ENCODE measurements at regions not wholly inside any gene's neighbourhood (a gene's known extent, or its start where the extent isn't known, plus 50 kb on each side); places are given as distances from the start of the nearest gene placed in this dataset.
A peak's percentile ranks its signal among the peaks of the same experiment; 100 is the strongest.

DNA sequence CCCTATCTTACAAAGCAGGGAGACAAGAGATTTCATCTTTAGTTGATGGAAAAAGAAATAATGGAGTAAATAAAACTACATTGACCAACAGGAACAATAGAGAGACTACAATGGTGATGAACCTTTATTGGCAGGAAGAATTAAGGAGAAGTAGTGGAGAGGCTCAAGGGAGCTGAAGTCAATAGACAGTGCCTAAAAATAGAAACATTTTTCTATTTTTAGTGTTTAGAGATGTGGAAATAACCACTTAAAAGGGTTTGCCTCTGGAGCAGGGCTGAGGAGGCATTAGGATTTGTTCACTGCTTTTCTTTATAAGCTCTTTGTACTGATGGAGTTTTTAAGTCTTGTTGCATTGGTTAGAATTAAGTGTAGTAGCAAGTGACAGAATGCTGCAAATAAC, 98.4 kb upstream of the ERCC6L2 start:
- H3K4me3 ChIP-seq, result no peak overlapping the region
- intact Hi-C loops (cut with DNase I; ENCODE audit: low total_unique reads), result no loop called here
- H3K36me3 ChIP-seq, result no peaks in the 10 kb centered on the region
- DNase-seq (no peak), ATAC-seq (no peak)
- no peaks in the 10 kb centered on the region for H3K9me3 ChIP-seq
- peaks cover 0 to 3% of the 10 kb centered on the region in 2 donors for H3K4me1 ChIP-seq
- H3K27me3 ChIP-seq, result no peaks in the 10 kb centered on the region
- in situ Hi-C loops (cut with MboI; ENCODE audit: low sequenced_read_pairs in 4 of 4), result no loop called here
- no peak overlapping the region for H3K27ac ChIP-seq
- TF ChIP-seq POLR2A (IDR thresholded peaks at IDR 0.05), result no peak
- TF ChIP-seq, protein P1, sequence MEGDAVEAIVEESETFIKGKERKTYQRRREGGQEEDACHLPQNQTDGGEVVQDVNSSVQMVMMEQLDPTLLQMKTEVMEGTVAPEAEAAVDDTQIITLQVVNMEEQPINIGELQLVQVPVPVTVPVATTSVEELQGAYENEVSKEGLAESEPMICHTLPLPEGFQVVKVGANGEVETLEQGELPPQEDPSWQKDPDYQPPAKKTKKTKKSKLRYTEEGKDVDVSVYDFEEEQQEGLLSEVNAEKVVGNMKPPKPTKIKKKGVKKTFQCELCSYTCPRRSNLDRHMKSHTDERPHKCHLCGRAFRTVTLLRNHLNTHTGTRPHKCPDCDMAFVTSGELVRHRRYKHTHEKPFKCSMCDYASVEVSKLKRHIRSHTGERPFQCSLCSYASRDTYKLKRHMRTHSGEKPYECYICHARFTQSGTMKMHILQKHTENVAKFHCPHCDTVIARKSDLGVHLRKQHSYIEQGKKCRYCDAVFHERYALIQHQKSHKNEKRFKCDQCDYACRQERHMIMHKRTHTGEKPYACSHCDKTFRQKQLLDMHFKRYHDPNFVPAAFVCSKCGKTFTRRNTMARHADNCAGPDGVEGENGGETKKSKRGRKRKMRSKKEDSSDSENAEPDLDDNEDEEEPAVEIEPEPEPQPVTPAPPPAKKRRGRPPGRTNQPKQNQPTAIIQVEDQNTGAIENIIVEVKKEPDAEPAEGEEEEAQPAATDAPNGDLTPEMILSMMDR (IDR thresholded peaks at IDR 0.05 in 4 of 5, conservative IDR thresholded peaks at IDR 0.05 in 1 of 5), result no peak

DNA sequence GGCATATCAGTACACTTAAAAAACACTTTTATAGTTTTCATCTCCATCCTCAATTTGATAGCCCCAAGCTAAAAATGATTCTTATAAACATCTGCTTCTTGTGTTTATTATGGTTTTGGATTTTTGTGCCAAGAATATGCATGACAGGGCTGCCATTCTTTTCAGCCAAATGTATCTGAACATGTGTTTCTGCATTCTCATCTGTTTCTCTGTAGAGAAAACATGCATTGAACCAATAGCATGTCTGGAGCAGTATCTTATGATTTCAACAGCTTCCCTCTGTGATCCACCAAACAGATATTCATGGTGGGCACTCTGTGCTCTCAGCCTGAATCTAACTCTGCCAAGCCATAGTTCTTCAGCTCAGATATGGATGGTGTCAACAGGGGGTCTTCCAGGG, 99.3 kb upstream of the ERCC6L2 start:
- DNase-seq (no peak), ATAC-seq (no peak)
- Histone ChIP-seq H3K27ac (no peak overlapping the region), H3K27me3 (peaks cover 0 to 5% (median 3%) of the 10 kb centered on the region in 3 donors), H3K4me1 (peaks cover 6 to 8% of the 10 kb centered on the region in 2 donors), H3K9me3 (no peaks in the 10 kb centered on the region), H3K4me3 (no peak overlapping the region), H3K36me3 (no peaks in the 10 kb centered on the region)
- TF ChIP-seq POLR2A (IDR thresholded peaks at IDR 0.05), result no peak
- TF ChIP-seq, protein P1 (IDR thresholded peaks at IDR 0.05 in 4 of 5, conservative IDR thresholded peaks at IDR 0.05 in 1 of 5), result no peak
- in situ Hi-C loops (cut with MboI; ENCODE audit: low sequenced_read_pairs in 4 of 4) (no loop called here), intact Hi-C loops (cut with DNase I; ENCODE audit: low total_unique reads) (no loop called here)

DNA sequence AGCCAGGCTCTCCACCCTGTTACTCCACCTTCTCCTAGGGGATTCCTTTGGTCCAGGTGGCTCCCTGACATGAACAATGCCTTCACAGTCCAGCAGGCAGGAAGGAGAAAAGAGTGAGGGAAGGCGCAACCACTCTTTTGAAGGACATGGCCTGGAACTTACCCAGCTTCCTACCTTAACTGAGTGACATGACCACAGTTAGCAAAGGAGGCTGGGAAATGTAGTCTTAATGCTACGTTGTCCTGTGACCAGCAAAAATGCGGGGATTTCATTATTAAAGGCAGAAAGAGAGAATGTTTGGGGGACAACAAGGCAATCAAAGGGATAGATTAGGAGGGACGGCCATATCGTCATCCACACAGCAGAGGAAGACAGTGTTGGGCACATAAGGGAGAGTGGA, 100.3 kb upstream of the ERCC6L2 start:
- no peaks in the 10 kb centered on the region for H3K36me3 ChIP-seq
- no peak overlapping the region for H3K27ac ChIP-seq
- DNase-seq, result no peak
- in situ Hi-C loops (cut with MboI; ENCODE audit: low sequenced_read_pairs in 4 of 4) (no loop called here), intact Hi-C loops (cut with DNase I; ENCODE audit: low total_unique reads) (no loop called here)
- no peaks in the 10 kb centered on the region for H3K9me3 ChIP-seq
- H3K27me3 ChIP-seq, result peaks cover 0 to 11% (median 5%) of the 10 kb centered on the region in 3 donors
- TF ChIP-seq, protein P1 (IDR thresholded peaks at IDR 0.05 in 4 of 5, conservative IDR thresholded peaks at IDR 0.05 in 1 of 5), result no peak
- no peak for TF ChIP-seq POLR2A (IDR thresholded peaks at IDR 0.05)
- no peak overlapping the region for H3K4me3 ChIP-seq
- ATAC-seq, result no peak
- peaks cover 6 to 9% of the 10 kb centered on the region in 2 donors for H3K4me1 ChIP-seq

DNA sequence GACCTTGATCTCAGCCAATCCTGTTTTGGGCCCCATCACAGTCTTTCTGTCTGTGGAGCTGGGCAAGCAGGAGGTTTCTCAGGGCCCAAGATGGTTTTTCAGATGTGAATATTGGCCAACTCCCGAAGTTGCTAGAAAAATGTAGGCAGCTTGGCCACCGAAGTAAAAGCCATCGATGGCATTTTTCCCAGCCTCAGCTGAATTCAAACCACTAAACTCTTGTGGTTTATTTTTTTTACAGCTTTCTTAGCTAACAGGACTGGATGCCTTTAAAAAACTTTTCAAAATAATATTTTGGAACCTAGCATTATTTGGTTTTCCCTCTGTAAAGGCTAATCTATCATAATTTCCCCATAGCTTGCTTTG, 102.5 kb upstream of the ERCC6L2 start:
- H3K9me3 ChIP-seq, result no peaks in the 10 kb centered on the region
- in situ Hi-C loops (cut with MboI; ENCODE audit: low sequenced_read_pairs in 4 of 4) (no loop called here), intact Hi-C loops (cut with DNase I; ENCODE audit: low total_unique reads) (no loop called here)
- H3K36me3 ChIP-seq, result no peaks in the 10 kb centered on the region
- H3K4me3 ChIP-seq, result no peak overlapping the region
- ATAC-seq (no peak), DNase-seq (no peak)
- TF ChIP-seq, protein P1 (IDR thresholded peaks at IDR 0.05 in 4 of 5, conservative IDR thresholded peaks at IDR 0.05 in 1 of 5), result no peak
- no peak for TF ChIP-seq POLR2A (IDR thresholded peaks at IDR 0.05)
- peak overlapping the region in 1 of 4 donors; percentile 33 for H3K27ac ChIP-seq
- H3K4me1 ChIP-seq, result peaks cover 6 to 9% of the 10 kb centered on the region in 2 donors
- H3K27me3 ChIP-seq, result peaks cover 0 to 11% (median 5%) of the 10 kb centered on the region in 3 donors

Measured in gastrocnemius medialis (tissue), 4 donors.